Globus pallidus (tissue), 1 donor: ENCODE measurements at regions not wholly inside any gene's neighbourhood (a gene's known extent, or its start where the extent isn't known, plus 50 kb on each side); places are given as distances from the start of the nearest gene placed in this dataset.

Source experiments
- DNase-seq: peaks from one replicate; pipeline ENCODE4 v3.0.0-alpha.2; 2015; ENCODE audit warnings: low spot score

DNA sequence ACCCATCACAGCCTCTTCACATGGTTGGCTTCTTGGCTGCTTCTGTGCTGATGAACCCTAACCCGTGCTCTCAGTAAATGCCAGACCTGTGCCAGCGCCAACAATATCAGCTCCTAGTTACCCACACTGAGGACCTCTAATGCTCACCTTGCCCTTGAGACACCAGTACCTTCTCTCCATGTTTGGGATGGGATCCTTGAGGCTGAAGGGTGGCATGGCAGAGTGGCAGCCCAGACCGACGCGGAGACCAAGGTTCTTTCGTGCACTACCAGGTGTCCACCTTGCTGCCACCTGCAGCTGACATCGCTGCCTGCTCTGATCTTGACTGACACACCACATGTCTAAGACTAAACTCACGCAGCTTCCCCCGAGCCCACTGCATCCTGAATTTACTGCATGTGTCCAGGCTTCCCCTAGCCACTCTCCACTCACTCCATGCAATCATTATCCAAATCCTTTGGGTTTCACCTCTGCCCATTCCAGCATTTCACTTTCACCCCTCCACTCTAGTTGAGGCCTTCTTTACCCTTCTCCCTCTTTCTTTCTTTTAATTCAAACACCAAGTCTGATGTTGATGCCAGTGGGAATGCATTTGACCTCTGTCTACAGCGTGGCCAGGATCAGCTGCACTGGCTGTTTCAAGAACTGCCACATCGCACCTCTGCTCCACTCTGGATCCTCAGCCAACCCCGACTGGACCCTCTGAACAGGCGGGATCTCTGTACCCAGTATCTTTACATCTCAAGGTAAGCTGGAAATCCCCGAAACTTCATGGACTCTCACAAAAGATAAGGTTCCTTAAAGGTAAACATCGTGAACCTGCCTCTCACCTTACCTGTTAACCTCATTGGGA lies 294.9 kb downstream of the GLRX3 start:
- no peak for DNase-seq

DNA sequence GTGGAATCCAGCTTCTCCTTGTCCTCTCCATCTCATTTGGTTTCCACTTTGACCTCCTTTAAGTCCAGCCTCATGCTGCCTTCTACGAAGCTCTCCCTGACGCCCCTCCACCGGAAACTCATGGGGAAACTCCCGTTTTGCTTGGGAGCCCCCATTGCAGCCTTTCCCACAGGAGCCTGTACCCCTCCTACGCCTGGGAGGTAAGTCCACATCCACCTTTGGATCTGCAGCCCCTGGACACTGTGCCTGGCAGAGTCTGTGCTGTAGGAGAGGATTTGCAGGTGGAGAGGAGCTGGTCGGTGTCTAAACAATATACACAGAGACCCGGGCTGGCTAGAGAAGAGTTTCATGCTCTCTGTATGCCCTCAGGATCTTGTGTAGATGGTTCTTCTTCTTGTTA lies 296.1 kb downstream of the GLRX3 start:
- DNase-seq: no peak

DNA sequence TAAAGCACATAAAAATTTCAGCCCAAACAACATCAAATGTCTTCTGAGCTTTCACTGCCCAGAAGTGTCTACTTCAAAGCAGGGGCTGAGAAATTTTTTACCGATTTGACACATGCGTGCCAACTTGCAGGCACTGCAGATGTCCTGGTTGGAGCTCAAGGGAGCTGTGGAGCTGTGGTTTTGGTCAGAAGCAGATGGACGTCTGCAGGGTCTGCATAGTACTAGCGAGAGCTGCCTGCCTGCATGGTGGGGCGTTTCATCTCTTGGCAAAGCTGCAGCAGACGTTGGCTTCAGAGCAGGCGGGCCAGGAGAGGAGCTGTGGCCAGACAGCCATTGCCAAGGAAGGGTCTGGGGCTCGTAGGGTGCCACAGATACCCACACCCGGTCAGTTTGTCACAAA lies 296.7 kb downstream of the GLRX3 start:
- DNase-seq: no peak

DNA sequence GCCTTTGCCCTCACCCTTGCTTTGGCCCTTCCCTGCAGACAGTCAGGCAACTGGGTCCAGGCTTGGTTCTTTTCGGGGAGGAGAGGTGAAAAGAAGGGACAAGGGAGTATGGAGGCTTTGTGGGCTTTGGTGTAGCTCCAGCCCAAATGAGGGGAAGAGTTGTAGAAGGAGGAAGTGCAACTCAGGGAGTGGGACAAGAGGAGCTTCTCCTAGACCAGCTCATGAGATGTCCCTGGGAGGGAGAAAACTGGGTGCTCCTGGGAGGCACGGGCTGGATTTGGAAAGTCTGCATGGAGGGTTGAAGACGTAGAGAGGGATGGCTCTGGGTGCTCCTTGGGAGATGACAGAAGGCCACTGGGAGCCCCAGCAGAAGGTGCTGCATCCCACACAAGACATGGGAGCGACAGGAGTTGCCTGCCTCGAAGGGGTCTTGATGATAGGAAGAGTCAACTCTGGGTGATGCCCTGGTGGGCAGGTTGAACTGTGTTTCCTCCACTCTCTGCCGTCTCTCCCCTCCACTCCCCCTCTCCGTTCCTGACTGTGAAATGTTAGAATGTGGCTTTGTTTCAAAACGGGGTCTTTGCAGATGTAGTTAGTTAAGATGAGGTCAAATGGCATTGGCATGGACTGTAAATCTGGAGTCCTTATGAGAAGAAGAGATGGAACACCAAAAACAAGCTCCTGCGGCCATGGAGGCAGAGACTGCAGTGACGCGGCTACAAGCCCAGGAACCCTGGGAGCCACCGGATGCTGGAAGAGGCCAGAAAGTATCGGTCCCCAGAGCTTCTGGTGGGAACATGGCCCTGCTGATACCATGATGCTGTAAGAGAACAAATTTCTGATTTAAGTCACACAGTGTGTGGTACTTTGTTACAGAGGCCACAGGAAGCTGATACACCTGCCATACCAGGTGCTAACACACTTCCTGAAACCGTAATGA lies 298.5 kb downstream of the GLRX3 start:
- DNase-seq: no peak

DNA sequence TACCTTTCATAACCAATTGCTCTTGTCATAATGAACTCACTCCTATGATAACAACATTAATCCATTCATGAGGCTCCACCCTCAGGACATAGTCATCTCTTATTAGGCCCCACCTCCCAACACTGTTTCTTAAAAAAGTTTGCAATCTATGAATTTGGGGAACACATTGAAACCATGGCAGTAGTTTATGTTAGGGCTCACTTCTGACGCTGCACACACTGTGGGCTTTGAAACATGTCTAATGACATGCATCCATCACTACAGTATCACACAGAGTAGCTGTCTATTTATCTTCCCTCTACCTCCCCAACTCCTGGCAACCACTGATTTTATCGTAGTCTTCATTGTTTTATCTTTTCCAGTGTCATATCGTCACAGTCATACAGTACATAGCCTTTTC lies 299.8 kb downstream of the GLRX3 start:
- DNase-seq: no peak

DNA sequence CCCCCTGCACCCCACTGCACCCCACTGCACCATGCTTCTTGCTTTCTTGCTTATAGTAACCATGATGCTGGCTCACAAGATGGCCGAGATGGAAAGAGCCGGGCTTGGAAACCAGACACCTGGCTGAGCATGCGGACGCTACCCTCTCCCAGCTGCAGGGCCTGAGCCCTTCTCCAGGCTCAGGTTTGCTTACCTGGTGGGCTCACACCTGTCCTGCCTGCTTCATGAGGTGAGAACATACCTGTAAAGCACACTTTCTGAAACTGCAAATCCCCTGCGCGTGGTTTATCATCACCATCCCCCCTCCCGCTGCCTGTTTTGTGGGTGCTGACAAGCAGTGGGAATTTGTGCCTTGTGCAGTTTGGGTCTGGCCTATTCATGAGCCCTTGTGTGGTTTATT lies 302.7 kb downstream of the GLRX3 start:
- DNase-seq: no peak

DNA sequence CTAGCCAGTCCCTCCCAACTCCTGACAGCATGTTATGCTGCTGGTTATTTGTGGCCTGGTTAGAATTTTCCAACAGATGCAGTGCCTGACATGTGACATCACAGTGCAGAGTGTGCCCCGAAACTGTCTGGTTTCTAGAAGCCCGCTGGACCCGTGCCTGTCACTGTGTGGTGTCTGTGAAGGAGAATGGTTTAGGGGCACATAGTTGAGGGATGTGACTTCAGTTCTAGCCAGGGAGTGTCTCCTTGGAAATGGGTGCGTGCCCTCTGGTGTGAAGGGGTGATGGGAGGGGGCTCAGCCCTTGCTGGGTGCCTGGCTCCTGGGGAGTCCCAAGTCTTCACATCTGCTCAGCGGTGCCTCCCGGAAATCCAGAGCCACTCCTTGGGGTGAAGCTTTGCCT lies 303.6 kb downstream of the GLRX3 start:
- DNase-seq: no peak

DNA sequence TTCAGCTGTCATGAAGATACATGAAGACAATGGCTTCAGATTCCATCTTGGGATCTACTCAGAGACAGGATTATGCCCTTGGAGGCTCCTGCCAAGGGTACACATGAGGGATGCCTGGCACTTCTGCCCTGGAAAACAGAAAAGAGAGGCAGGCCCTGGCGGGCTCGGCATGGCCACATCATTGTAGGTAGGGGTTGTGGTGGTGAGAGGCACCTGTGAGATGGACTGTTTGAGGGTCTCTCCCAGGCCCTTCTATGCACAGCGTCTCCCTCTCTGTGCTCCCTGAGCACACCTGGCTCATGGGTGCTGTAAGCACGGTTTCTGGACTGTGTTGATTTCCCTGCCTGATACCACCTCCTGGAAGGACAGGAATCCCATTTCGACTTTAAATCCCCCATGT lies 304.3 kb downstream of the GLRX3 start:
- DNase-seq: no peak

DNA sequence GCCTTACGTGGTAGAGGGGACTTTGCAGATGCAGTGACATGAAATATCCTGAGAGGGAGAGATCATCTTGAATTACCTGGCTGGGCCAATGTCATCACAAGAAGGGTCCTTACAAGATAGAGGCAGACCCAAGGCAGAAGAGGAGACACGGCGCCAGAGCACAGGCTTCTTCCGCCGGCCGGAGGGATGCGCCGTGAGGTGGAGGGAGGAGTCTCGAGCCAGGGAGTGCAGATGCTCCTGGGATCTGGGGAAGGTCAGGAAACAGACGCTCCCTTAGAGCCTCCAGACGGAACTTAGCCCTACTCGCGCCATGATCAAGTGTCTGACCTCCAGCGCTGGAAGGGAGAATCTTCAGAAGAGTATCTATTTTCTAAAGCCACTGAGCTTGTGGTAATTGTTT lies 304.8 kb downstream of the GLRX3 start:
- no peak for DNase-seq

DNA sequence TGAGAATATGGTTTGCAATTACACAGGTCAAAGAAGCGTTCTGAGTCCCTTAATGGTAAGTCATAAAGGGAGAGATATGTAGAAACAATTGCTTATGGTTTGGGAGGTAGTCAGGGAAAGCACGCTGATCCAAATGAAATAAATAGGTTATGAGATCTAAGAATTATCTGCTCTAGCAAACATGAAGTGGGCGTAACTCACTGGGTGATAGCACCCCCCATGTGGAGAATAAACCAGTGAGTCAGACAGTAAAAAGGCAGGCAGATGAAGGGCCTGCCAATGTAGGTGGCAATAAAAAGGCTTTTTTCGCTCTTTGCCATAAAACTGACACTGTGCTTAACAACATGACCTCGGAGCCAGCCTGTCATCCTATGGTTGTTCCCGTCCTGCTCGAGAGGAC lies 306.9 kb downstream of the GLRX3 start:
- DNase-seq: no peak

DNA sequence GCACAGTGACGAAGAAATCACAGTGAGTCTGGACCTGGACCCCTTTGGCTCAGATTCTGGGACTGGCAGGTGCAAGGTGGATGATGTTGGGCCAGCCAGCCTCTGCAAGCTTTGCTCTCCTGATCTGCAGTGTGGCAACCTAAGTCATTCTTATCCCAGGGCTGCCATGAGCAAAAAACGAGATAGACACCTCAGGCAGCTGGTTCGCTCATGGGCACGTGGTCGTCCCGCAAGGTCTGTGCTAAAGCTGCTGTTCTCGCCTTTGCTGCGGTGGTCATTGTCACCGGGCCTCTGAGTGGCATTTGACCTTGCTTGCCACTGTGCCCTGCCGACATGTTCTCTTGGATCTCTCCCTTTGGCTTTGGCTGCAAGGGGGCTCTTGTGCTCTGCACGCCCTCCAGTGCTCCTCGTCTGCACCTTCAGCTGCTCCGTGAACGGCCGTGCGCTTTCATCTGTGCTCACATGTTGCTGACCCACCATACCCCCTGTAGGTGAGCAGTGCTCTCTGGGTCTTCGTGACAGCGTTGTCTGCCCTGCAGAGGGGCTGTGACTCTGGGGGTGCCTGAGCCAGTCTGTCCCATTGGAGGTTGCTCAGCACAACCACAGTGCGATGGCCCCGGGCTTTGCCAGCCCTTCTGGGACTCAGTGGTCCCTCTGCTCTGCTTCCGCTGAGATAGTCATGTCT lies 317.0 kb downstream of the GLRX3 start:
- DNase-seq: no peak

DNA sequence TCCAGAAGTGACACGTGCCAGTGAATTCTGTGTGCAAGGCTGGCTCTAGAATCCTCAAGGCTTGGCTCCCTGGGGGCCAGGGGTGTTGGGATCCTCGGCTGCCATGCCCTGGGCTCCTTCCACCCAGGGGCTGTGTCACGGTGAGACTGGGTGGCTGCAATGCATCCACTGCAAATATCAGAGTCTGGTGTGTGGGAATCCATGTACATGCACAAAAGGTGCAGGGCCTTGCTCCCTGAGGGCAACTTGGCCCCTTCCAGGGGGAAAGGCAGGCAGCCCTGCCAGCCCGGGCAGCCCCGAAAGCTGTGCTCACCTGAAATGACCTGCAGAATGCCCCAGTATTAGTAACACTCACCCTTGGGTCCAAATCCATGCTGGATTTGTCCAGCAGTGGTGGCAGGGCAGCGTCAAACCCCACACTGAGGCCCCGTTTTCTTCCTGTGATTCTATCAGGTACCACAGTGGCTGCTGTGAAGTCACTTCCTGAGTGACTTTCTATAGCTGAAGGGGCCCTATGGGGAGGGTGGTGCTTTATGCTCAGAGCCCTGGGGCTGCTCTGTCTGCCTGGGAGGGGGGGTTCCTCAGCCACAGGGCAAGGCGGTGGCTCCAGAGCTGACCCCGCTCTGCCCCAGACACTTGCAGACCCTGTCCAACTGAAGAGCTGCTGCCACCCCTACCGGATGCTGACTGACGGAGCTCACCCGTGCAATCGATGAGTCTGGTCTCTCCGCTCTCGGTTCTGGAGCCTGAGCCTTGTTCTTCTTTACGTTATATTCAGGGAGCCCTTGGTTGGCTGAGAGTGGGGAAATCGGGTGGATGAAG lies 317.7 kb downstream of the GLRX3 start:
- DNase-seq: no peak

DNA sequence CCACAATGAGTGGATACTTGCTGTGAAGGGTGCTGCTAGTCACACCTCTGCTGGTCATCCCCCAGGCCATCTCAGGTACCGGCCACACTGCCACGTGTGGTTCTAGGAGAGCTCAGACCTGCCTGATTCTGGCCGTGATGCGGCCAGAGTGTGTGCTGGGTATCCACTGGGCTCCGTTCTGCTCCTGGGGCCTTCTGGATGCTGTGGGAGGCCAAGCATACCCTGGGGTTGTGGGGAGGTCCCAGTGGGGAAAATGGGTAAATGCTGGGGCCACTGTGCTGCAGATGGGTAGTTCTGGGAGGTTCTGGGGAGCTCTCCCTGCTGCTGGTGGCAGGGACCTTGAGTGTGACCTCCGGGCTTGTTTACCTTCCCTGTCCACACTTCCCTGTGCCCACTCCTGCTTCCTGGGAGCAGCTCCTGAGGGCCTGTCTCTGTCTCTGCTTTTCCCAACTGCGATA lies 318.4 kb downstream of the GLRX3 start:
- no peak for DNase-seq

DNA sequence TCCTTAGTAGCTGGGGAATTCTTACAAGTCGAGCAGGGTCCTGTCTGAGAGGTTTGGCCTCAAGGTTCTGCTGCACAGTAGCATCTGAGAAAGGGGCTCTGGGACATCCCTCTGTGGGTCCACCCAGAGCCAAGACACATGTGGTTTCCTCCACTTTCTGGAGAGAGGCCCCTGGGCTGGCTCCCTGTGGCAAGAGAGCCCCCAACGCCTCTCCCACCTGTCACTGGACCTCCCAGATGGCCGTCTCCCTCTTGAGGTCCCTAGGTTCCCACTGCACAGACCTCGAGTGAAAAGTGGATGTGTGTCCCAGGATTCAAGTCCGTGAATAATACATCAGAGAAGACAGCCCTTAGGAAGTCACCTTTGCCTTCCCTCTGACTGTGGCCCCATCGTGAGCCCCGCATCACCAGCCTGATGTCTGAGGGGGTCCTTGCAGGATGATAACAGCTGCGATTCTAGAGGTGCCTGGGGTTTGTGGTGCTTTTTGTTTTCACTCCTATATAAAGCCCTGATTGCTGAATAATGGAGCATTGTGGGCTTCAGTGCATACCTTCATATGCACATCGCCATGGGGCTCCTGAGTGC lies 319.0 kb downstream of the GLRX3 start:
- no peak for DNase-seq

DNA sequence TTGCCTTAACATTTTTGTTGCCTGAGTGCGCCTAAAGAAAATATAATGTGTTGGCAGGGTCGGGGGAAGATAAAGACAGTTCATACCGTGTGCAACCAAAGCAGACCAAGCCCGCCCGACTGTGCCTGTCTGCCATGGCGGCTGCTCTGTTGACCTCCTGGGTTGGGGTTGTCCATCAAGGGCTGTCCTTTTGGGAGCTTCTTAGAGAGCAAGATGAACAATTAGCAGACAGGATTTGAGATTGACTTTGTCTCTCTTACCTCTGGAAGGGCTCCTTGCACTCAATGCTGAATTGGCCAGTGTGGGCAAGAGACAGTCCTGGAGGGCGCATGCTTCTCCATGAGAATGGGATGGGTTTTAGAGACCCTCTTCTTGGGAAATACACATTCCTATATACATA lies 319.6 kb downstream of the GLRX3 start:
- DNase-seq: no peak

DNA sequence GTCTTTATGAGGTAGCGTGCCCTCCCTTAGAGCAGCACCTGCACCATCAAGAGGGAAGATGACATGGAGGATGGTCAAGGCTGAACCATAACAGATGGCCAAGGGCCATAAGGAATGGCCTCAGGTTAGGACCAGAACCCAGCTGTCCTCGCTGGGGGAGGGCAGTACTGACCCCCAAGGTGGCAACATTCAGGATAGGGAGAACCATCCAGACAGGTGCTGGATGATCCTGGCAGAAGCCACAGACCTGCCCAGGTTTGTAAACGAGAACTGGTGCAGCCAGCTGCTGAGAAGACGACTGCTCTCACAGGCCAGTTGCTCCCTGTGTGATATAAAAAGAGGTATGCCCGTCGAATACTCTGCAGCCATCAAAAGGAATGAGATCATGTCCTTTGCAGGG lies 320.4 kb downstream of the GLRX3 start:
- DNase-seq: no peak

DNA sequence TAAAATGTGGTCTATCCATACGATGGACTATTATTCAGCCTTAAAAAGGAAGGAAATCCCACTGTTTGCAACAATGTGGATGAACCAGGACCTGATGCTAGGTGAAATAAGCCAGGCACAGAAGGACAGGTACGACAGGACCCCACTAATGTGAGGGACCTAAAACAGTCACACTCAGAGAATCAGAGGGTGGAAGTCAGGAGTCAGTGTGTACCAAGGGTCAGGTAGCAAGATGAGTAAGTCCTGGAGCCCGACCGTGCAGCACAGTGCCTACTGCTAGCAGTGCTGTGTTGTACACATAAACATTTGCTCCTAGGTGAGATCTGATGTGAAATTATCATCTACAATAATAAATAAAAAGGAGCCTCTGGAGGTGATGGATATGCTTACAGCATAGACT lies 322.3 kb downstream of the GLRX3 start:
- no peak for DNase-seq

DNA sequence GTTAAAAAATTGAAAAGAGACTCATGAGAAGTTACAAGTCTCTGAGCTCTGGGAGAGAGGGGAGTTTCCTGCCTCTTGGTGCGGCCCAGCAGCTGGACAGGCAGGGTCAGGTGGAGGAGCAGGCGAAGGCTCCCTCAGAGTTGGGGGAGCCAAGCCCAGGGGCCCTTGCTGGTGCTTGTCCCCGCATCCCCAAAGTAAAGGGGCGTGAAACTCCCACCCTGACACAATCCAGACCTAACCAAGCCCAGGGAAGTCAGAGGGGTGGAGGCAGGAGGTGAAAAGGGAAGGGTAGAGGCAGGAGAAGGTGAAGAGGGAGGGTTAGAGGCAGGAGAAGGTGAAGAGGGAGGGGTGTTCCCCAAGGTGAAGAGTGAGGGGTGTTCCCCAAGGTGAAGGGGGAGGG lies 322.8 kb downstream of the GLRX3 start:
- DNase-seq: no peak

DNA sequence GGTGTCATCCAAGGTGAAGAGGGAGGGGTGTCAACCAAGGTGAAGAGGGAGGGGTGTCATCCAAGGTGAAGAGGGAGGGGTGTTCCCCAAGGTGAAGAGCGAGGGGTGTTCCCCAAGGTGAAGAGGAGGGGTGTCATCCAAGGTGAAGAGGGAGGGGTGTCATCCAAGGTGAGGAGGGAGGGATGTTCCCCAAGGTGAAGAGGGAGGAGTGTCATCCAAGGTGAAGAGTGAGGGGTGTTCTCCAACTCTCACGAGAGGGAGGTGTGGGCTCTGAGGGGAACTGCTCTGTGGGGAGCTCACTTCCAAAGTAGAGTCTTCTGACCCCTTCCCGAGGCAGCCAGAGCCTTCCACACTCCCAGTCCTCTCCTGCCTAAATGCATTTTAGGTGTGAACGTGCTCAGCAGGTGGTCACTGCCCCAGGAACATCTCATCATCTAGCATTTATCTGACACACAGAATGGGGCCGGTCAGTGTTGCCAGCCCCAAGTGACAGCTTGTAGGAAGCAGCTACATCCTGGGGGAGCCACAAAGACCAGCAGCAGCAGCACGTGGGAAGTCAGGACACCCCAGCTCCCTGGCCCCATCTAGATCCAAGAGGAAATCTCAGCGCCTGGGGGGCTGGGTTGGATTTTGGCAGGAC lies 323.8 kb downstream of the GLRX3 start:
- DNase-seq: no peak

DNA sequence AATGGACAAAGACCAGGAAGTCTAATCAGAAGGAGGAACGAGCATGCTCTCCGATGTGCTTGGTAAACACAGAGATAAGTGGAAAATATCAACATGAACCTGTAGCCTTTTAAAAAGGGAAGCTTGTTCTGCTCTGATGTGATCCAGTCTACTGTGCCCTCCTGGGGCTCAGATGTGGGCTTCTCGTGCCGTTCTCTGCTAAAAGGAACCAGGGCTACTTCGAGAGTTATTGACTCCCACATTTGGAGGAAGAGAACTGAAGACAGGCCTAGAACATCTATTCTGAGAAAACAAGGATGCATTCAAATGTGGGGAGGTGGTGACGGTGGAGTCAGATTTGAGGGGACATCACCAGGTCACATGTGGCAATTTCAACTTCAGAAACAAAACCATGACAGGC lies 325.4 kb downstream of the GLRX3 start:
- DNase-seq: no peak
